IPS DF 6.9 (cell line): ENCODE measurements at regions not wholly inside any gene's neighbourhood (a gene's known extent, or its start where the extent isn't known, plus 50 kb on each side); places are given as distances from the start of the nearest gene placed in this dataset.

Experiments used
- DNase-seq: peaks from one replicate; pipeline ENCODE4 v3.0.0-alpha.2; 2013; ENCODE audit warnings: low read depth, low spot score
- H3K27ac ChIP-seq: one replicate; pipeline ENCODE4 v1.5.1; 2013; ENCODE audit warnings: low read length, control low read depth
- H3K27me3 ChIP-seq: 2 replicates; pipeline ENCODE4 v1.6.1; 2013; ENCODE audit warnings: mild to moderate bottlenecking, low read length; ENCODE audit not compliant: control insufficient read depth, insufficient read depth
- H3K36me3 ChIP-seq: 2 replicates; pipeline ENCODE4 v1.6.1; 2013; ENCODE audit warnings: low read length; ENCODE audit not compliant: control insufficient read depth, insufficient read depth
- H3K4me1 ChIP-seq: 2 replicates; pipeline ENCODE4 v1.6.1; 2013; ENCODE audit warnings: low read length; ENCODE audit not compliant: control insufficient read depth, insufficient read depth
- H3K4me3 ChIP-seq: 2 replicates; pipeline ENCODE4 v1.5.1; 2013; ENCODE audit warnings: mild to moderate bottlenecking, low read length
- H3K9me3 ChIP-seq: 2 replicates; pipeline ENCODE4 v1.6.1; 2013; ENCODE audit warnings: low read length, inconsistent platforms; ENCODE audit not compliant: control insufficient read depth, insufficient read depth
- whole genome bisulfite sequencing: extraction: QIAGEN DNeasy Blood & Tissue Kit; methylation state at CpG from one replicate; pipeline ENCODE4 v1.1.7; 2013; ENCODE audit warnings: mixed read lengths, missing lambda C conversion rate; ENCODE audit not compliant: insufficient read length, insufficient coverage; 5-methylcytosine and 5-hydroxymethylcytosine counted together

DNA sequence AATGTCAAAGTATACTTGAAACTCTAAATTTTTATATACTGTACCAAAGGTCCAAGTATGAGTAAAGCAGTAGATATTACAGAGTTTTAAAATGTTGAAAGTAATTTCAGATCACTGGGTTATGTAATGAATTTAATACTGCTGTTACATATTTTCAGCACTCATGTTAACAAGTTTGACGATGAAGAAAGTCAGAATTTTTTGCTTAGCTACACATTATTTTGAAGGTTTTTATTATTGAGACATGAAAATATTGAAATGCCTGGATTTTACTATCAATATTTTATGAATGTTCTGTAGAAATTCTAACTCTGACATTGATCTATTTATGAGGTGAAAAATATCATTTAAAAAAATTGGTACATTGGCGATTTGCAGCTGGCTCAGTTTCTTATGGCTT is 1030.3 kb downstream of the FSCB start:
- H3K27ac ChIP-seq, result no peak overlapping the region
- H3K27me3 ChIP-seq, result no peaks in the 10 kb centered on the region
- H3K36me3 ChIP-seq, result no peaks in the 10 kb centered on the region
- no peak for DNase-seq
- no CpG with 5 or more reads among the region's 2 CpGs for WGBS
- H3K4me3 ChIP-seq, result no peak overlapping the region
- H3K9me3 ChIP-seq, result no peaks in the 10 kb centered on the region
- H3K4me1 ChIP-seq, result no peaks in the 10 kb centered on the region

DNA sequence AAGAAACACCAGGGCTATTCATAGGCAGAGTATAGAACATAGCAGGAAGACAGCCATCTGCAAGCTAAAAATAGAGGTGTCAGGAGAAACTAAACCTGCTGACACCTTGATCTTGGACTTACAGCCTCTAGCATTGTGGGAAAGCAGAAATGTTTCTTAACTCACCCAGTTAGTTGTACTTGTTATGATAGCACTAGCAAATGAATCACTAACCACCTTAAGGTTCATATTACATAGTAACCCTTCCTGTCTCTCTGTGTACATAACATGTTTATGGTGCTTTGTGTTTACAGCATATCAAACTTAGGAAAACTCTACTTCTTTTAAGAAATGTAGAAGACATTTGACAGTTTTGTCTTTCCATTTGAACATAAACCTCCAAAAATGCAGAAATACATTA is 1031.3 kb downstream of the FSCB start:
- no peak overlapping the region for H3K27ac ChIP-seq
- H3K9me3 ChIP-seq, result no peaks in the 10 kb centered on the region
- no peaks in the 10 kb centered on the region for H3K27me3 ChIP-seq
- no peak overlapping the region for H3K4me3 ChIP-seq
- H3K36me3 ChIP-seq, result no peaks in the 10 kb centered on the region
- no peak for DNase-seq
- no peaks in the 10 kb centered on the region for H3K4me1 ChIP-seq

DNA sequence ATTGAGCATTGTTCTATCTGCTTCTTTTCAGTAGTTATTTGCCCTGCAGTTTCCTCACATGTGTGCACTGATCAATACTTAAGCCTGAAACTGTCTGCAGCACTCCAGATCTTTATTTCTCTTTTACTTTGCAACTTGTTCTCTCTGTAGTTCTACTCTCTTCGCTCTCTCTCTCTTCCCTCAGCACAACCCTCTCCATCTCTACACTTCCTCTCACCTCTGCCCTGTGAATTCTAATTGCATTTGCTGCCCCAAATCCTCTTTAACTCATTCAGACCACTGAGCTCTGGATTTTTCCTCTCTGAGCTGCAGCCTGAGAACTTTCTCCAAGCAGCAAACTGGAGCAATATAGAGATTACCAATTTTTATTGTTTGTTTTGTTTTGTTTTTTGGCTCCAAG is 1035.5 kb downstream of the FSCB start:
- WGBS, result 100% methylated on average over 1 of the region's 1 CpG
- Histone ChIP-seq H3K27ac (no peak overlapping the region), H3K4me3 (no peak overlapping the region), H3K27me3 (no peaks in the 10 kb centered on the region), H3K4me1 (no peaks in the 10 kb centered on the region), H3K36me3 (no peaks in the 10 kb centered on the region), H3K9me3 (no peaks in the 10 kb centered on the region)
- DNase-seq, result no peak

DNA sequence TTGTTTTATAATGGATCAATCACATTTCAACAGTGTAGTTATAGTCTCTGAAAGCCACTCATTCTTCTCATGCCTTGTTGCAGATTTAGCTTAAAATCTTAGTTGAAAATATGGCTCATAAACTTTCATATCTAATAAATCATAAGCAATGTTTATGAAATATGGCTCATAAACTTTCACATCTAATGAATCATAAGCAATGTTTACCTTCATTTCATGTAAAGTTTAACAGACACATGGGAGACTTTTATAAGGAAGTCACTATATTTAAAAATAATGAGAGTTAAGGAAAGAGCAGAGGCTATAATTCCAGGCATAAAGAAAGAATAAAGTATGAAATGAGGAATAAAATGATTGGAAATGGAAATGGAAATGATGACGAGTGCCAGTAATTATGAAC is 1042.1 kb downstream of the FSCB start:
- Histone ChIP-seq H3K9me3 (no peaks in the 10 kb centered on the region), H3K27me3 (no peaks in the 10 kb centered on the region), H3K4me1 (no peaks in the 10 kb centered on the region), H3K27ac (no peak overlapping the region), H3K4me3 (no peak overlapping the region), H3K36me3 (no peaks in the 10 kb centered on the region)
- no peak for DNase-seq
- WGBS, result 100% methylated on average over 1 of the region's 1 CpG

DNA sequence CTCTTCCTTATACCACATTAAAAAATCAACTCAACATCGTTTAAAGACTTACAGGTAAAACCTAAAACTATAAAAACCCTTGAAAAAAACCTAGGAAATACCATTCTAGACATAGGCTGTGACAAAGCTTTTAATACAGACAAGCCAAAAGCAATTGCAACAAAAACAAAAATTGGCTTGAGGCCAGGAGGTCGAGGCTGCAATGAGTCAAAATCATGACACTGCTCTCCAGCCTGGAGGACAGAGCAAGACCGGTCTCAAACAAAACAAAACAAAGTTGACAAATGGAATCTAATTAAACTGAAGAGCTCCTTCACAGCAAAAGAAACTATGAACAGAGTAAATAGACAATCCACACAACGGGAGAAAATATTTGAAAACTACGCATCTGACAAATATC is 1057.8 kb downstream of the FSCB start:
- Histone ChIP-seq H3K9me3 (no peaks in the 10 kb centered on the region), H3K4me3 (no peak overlapping the region), H3K27me3 (no peaks in the 10 kb centered on the region), H3K36me3 (no peaks in the 10 kb centered on the region), H3K4me1 (no peaks in the 10 kb centered on the region), H3K27ac (no peak overlapping the region)
- 100% methylated on average over 1 of the region's 5 CpGs for WGBS
- DNase-seq, result no peak

DNA sequence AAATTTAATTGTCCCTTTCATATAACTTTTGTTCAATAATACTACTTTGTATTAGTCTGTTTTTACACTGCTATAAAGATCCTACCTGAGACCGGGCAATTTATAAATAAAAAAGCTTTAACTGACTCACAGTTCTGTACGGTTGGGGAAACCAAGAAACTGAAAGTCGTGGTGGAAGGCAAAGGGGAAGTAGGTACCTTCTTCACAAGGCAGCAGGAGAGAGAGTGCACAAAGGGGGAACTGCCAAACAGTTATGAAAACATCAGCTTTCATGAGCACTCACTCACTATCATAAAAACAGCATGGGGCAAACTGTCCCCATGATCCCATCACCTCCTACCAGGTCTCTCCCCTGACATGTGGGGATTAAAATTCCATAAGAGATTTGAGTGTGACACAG is 1069.0 kb downstream of the FSCB start:
- no peaks in the 10 kb centered on the region for H3K36me3 ChIP-seq
- no peaks in the 10 kb centered on the region for H3K9me3 ChIP-seq
- H3K27ac ChIP-seq, result no peak overlapping the region
- no peak for DNase-seq
- no peak overlapping the region for H3K4me3 ChIP-seq
- no peaks in the 10 kb centered on the region for H3K27me3 ChIP-seq
- WGBS, result no CpG with 5 or more reads among the region's 3 CpGs
- H3K4me1 ChIP-seq, result no peaks in the 10 kb centered on the region

DNA sequence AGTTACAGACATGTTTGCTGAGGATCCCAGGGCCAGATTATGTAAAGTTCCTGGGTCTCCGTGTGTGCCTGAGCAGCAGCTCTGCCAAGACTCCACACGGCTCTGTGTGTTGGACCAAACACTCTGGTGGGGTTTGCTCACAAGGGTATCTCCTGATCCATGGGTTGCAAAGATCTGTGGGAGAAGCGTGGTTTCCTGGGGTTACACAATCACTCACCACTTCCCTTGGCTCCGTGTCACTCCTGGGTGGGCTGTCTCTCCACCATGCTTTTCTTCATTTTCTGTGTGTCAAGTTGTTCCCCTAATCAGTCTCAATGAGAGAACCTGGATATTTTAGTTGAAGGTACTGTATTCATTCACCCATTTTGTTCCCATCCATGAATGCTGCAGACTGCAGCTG is 1088.8 kb downstream of the FSCB start:
- DNase-seq, result no peak
- no peak overlapping the region for H3K27ac ChIP-seq
- WGBS, result no CpG with 5 or more reads among the region's 4 CpGs
- H3K4me1 ChIP-seq, result no peaks in the 10 kb centered on the region
- H3K27me3 ChIP-seq, result no peaks in the 10 kb centered on the region
- no peak overlapping the region for H3K4me3 ChIP-seq
- H3K36me3 ChIP-seq, result no peaks in the 10 kb centered on the region
- H3K9me3 ChIP-seq, result no peaks in the 10 kb centered on the region

DNA sequence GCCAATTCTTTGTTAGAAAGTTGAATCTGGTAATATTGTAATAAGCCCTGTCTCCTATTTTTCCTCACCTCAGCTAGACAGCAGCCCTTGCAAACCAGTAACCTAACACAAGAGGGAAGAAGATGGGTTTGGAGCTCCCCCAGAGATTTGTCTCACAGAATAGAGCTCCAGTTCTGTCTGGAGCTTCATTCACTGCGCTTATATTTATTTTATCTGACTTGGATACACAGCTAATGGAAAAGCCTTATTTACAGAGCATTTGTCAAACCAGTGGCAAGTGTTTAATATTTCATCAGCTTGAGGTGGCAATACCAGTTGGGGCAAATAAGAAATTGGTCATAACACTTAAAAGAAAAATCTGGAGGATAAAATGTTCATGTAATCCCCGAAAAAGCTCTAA is 1094.0 kb downstream of the FSCB start:
- Histone ChIP-seq H3K9me3 (no peaks in the 10 kb centered on the region), H3K27ac (no peak overlapping the region), H3K36me3 (no peaks in the 10 kb centered on the region), H3K4me3 (no peak overlapping the region), H3K4me1 (no peaks in the 10 kb centered on the region), H3K27me3 (no peaks in the 10 kb centered on the region)
- no peak for DNase-seq
- no CpG with 5 or more reads among the region's 2 CpGs for WGBS

DNA sequence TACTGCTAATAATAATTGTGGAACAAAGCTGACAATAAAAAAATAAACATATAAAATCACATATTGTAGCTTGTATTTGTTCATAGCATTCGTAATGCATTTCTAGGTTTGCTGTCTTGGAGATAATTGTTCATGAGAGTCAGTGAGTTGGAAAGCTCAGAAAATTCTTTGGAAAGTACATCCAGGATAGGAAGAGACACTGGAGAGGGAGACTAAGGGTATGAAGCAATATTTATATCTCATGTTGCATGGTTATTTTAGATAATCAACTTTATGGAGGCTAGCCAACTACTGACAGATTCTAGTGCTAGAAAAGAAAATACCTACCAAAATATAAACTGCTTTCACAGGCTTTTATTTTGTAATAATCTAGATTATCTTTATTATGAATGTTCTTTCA is 1095.2 kb downstream of the FSCB start:
- no peaks in the 10 kb centered on the region for H3K9me3 ChIP-seq
- H3K27me3 ChIP-seq, result no peaks in the 10 kb centered on the region
- no peak overlapping the region for H3K4me3 ChIP-seq
- H3K27ac ChIP-seq, result no peak overlapping the region
- no CpG with 5 or more reads among the region's 1 CpG for WGBS
- no peaks in the 10 kb centered on the region for H3K36me3 ChIP-seq
- H3K4me1 ChIP-seq, result no peaks in the 10 kb centered on the region
- DNase-seq, result no peak

DNA sequence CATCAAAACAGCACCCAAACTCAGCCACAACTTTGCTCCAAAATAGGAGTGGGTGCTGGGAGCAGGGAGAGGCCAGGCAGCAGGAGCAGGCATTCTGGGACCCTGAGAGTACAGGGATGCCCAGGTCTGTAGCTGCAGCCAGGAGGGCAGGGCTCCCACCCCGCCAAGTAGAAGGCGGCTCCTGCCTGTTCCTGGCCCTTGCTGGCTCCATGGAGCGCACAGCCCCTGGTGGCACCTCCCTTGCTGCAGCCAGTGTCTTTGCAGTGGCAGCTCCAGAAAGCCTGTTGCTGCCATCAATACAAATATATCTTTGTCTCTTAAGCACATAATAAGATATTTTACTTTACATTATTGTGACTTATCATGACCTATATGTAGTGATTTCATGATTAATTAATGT is 1096.5 kb downstream of the FSCB start:
- H3K9me3 ChIP-seq, result no peaks in the 10 kb centered on the region
- no peak for DNase-seq
- no peaks in the 10 kb centered on the region for H3K36me3 ChIP-seq
- no peak overlapping the region for H3K27ac ChIP-seq
- WGBS, result no CpG with 5 or more reads among the region's 3 CpGs
- H3K4me1 ChIP-seq, result no peaks in the 10 kb centered on the region
- no peak overlapping the region for H3K4me3 ChIP-seq
- no peaks in the 10 kb centered on the region for H3K27me3 ChIP-seq

DNA sequence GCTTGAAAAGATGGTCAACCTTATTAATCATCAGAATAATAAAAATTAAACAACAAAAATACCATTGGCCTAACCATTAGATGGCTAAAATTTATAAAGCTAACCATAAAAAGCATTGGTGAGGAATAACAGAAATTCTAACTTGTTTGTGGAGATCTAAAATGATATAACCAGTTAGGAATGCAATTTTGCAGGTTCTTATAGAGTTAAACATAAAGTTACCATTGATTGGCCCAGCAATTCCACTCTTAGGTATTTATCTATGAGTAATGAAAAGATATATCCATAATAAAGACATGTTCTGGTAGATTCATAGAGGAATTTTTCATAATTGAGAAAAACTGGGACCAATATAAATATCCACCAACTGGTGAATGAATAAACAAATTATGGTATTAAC is 1098.6 kb downstream of the FSCB start:
- Histone ChIP-seq H3K4me1 (no peaks in the 10 kb centered on the region), H3K27me3 (no peaks in the 10 kb centered on the region), H3K36me3 (no peaks in the 10 kb centered on the region), H3K27ac (no peak overlapping the region), H3K9me3 (no peaks in the 10 kb centered on the region), H3K4me3 (no peak overlapping the region)
- no peak for DNase-seq
